A549 (cell line): ENCODE measurements at regions not wholly inside any gene's neighbourhood (a gene's known extent, or its start where the extent isn't known, plus 50 kb on each side); places are given as distances from the start of the nearest gene placed in this dataset.

Experiments used
- CTCF ChIP-seq: fragments of >200 bp; sonication (Bioruptor Twin); formaldehyde crosslinking; IDR thresholded peaks from 3 replicates; pipeline ENCODE4 v1.5.1; 2016
- EP300 ChIP-seq, 2 experiments: fragments of >200 bp; sonication (Bioruptor Twin); formaldehyde crosslinking; IDR thresholded peaks; 2 replicates in 1 of 2; 3 replicates in 1 of 2; pipeline ENCODE4 v1.6.1; 2016 to 2017
- HOXA7 ChIP-seq: fragments of 250-450 bp; sonication (Bioruptor Pico); IDR thresholded peaks from 2 replicates; pipeline ENCODE4 v1.5.0; 2020; ENCODE audit warnings: mild to moderate bottlenecking, moderate library complexity
- JUN ChIP-seq, 2 experiments: fragments of >200 bp; sonication (Bioruptor Twin); formaldehyde crosslinking; IDR thresholded peaks; 2 replicates in 1 of 2; 3 replicates in 1 of 2; pipeline ENCODE4 v1.6.1; 2016 to 2017
- KDM1A ChIP-seq: fragments of 200-600 bp; sonication (generic); IDR thresholded peaks from 2 replicates; pipeline ENCODE4 v1.6.1; 2016; ENCODE audit warnings: low read depth, mild to moderate bottlenecking
- MAFK ChIP-seq: fragments of 450-650 bp; IDR thresholded peaks from 2 replicates; pipeline ENCODE4 v1.6.1; 2014; ENCODE audit not compliant: partially characterized antibody
- POLR2A ChIP-seq: IDR thresholded peaks from 2 replicates; pipeline ENCODE4 v1.6.1; 2012; ENCODE audit warnings: mild to moderate bottlenecking, low read length
- RAD21 ChIP-seq, 2 experiments: fragments of >200 bp in 1 of 2; sonication (Bioruptor Twin) in 1 of 2; formaldehyde crosslinking in 1 of 2; IDR thresholded peaks in 1 of 2; conservative IDR thresholded peaks in 1 of 2; 2 replicates in 1 of 2; 3 replicates in 1 of 2; pipeline ENCODE4 v1.6.1; 2012 to 2018; ENCODE audit warnings: inconsistent platforms in 1 of 2

- TF ChIP-seq CTCF (no peak), RAD21 (conservative IDR thresholded peaks at IDR 0.05 in 1 of 2, IDR thresholded peaks at IDR 0.05 in 1 of 2) (no peak), POLR2A (no peak), EP300 (IDR thresholded peaks at IDR 0.05) (no peak), HOXA7 (CRISPR knock-in tag) (no peak), KDM1A (no peak), JUN (IDR thresholded peaks at IDR 0.05) (no peak), MAFK (no peak)
Measured at GRCh38 chr11:103534191-103534590, 425.0 kb downstream of the DYNC2H1 start.
